Stimulated activated effector memory CD8-positive, alpha-beta T cell treated with anti-CD3 and anti-CD28 coated beads, Interleukin-12 subunit alpha, Interleukin-12 subunit beta, amount 100 ng/mL, for 72 hours (primary cell): ENCODE measurements at regions not wholly inside any gene's neighbourhood (a gene's known extent, or its start where the extent isn't known, plus 50 kb on each side); places are given as distances from the start of the nearest gene placed in this dataset.

Experiments
- ATAC-seq: fragments of 150-1000 bp; cut with Tn5 transposase; 2 replicates; pipeline ENCODE4 v1.10.0; 2021
- DNase-seq, 2 donors: peaks; one replicate each; pipeline ENCODE4 v3.0.0; 2021 to 2022; ENCODE audit warnings: low spot score in 2 of 2
- H3K27ac Mint-ChIP-seq: one replicate; pipeline ENCODE4 v1.8.0; 2022; ENCODE audit warnings: mild to moderate bottlenecking, mixed read lengths
- H3K36me3 Mint-ChIP-seq: one replicate; pipeline ENCODE4 v1.8.0; 2022; ENCODE audit warnings: mild to moderate bottlenecking, mixed read lengths
- H3K4me1 Mint-ChIP-seq: one replicate; pipeline ENCODE4 v1.8.0; 2022; ENCODE audit warnings: mixed read lengths
- H3K4me3 Mint-ChIP-seq: one replicate; pipeline ENCODE4 v1.8.0; 2022; ENCODE audit warnings: mild to moderate bottlenecking, mixed read lengths
- H3K9me3 Mint-ChIP-seq: one replicate; pipeline ENCODE4 v1.8.0; 2022; ENCODE audit warnings: mixed read lengths

DNA sequence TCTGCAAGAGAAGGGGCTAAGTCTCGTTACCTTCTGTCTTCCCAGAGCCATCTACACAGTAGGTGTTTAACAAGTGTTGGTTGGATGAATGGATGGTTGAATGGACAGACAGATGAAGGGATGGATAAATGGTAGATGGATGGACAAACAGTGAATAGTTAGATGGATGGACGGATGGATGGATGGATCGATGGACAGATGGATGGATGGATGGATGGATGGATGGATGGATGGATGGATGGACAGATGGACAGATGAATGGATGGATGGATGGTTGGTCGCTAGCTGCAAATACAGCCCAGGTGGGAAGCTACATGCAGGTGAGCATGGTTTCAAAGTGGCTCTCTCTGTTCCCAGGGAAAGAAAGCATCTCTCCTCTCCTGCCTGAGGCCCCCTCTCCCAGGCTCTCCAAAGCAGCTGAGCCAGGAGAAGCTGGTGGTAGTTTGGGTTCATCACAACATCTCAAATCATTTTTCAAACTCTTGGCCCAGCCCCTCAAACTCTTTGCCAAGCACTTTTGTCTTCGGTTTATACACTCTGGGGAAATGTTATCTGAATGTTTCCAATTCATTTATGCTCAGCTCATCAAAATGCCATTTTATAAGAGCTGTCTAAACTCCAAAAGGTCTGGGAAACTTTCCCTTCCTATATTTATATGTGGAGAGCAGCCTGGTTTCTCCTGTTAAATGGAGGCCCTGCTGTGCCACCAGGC, 192.7 kb downstream of the ANAPC1 start:
- H3K27ac Mint-ChIP-seq, result no peak overlapping the region
- DNase-seq, result no peak
- H3K4me3 Mint-ChIP-seq, result no peak overlapping the region
- H3K4me1 Mint-ChIP-seq, result no peaks in the 10 kb centered on the region
- H3K36me3 Mint-ChIP-seq, result no peaks in the 10 kb centered on the region
- no peak for ATAC-seq
- H3K9me3 Mint-ChIP-seq, result no peaks in the 10 kb centered on the region

GRCh38 chr2:111692311-111692710, 191.7 kb downstream of the ANAPC1 start:
- DNase-seq (no peak), ATAC-seq (no peak)
- no peaks in the 10 kb centered on the region for H3K9me3 Mint-ChIP-seq
- H3K4me3 Mint-ChIP-seq, result no peak overlapping the region
- H3K27ac Mint-ChIP-seq, result no peak overlapping the region
- no peaks in the 10 kb centered on the region for H3K4me1 Mint-ChIP-seq
- no peaks in the 10 kb centered on the region for H3K36me3 Mint-ChIP-seq

GRCh38 chr2:111694700-111695101, 189.3 kb downstream of the ANAPC1 start:
- no peak overlapping the region for H3K27ac Mint-ChIP-seq
- no peak for DNase-seq

GRCh38 chr2:111695441-111696007, 188.5 kb downstream of the ANAPC1 start:
- DNase-seq (no peak), ATAC-seq (no peak)
- H3K4me3 Mint-ChIP-seq, result no peak overlapping the region
- no peaks in the 10 kb centered on the region for H3K9me3 Mint-ChIP-seq
- H3K27ac Mint-ChIP-seq, result no peak overlapping the region
- H3K36me3 Mint-ChIP-seq, result peaks cover 6% of the 10 kb centered on the region
- peaks cover 12% of the 10 kb centered on the region for H3K4me1 Mint-ChIP-seq

More at GRCh38 chr2:111694700-111695101, 189.3 kb downstream of the ANAPC1 start:
- Mint-ChIP-seq H3K4me1 (peaks cover 12% of the 10 kb centered on the region), H3K36me3 (peaks cover 6% of the 10 kb centered on the region), H3K4me3 (no peak overlapping the region), H3K9me3 (no peaks in the 10 kb centered on the region)
- no peak for ATAC-seq

- no peak overlapping the region for H3K27ac Mint-ChIP-seq
- ATAC-seq (no peak), DNase-seq (no peak)
- no peaks in the 10 kb centered on the region for H3K9me3 Mint-ChIP-seq
- no peak overlapping the region for H3K4me3 Mint-ChIP-seq
- peaks cover 13% of the 10 kb centered on the region for H3K4me1 Mint-ChIP-seq
- H3K36me3 Mint-ChIP-seq, result peaks cover 6% of the 10 kb centered on the region
These were observed 187.8 kb downstream of the ANAPC1 start for GRCh38 chr2:111696226-111696625.

DNA sequence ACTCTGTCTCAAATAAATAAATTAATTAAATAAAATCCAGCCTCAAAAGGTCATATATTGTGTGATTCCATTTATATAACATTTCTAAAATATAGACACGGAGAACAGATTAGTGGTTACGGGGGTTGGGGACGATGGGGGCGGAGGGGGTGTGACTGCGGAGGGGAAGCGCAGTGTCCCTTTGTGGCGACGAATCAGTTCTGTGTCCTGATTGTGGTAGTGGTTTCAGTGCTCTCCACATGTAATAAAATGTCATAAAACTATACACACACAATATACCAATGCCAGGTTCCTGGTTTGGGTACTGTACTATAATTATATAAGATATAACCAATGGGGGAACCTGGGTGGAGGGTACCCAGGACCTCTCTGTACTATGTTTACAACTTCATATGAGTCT, 186.4 kb downstream of the ANAPC1 start:
- no peak for DNase-seq
- no peak for ATAC-seq

GRCh38 chr2:111698089-111698488, 185.9 kb downstream of the ANAPC1 start:
- Mint-ChIP-seq H3K27ac (no peak overlapping the region), H3K9me3 (no peaks in the 10 kb centered on the region), H3K36me3 (peaks cover 6% of the 10 kb centered on the region), H3K4me1 (peaks cover 29% of the 10 kb centered on the region), H3K4me3 (no peak overlapping the region)
- no peak for DNase-seq
- ATAC-seq, result no peak

More for the DNA sequence above, 186.4 kb downstream of the ANAPC1 start:
- Mint-ChIP-seq H3K4me3 (no peak overlapping the region), H3K36me3 (peaks cover 6% of the 10 kb centered on the region), H3K9me3 (no peaks in the 10 kb centered on the region), H3K4me1 (peaks cover 26% of the 10 kb centered on the region), H3K27ac (no peak overlapping the region)

- Mint-ChIP-seq H3K4me3 (peak overlapping the region; percentile 55), H3K9me3 (no peaks in the 10 kb centered on the region), H3K36me3 (peaks cover 6% of the 10 kb centered on the region), H3K27ac (peak overlapping the region; percentile 53), H3K4me1 (peaks cover 29% of the 10 kb centered on the region)
- ATAC-seq (peak; percentile 96), DNase-seq (peak; percentile 38 to 82)
These were observed 185.0 kb downstream of the ANAPC1 start for GRCh38 chr2:111698743-111699554.

- no peak for DNase-seq
- H3K9me3 Mint-ChIP-seq, result no peaks in the 10 kb centered on the region
- peaks cover 43% of the 10 kb centered on the region for H3K4me1 Mint-ChIP-seq
- no peak for ATAC-seq
- H3K36me3 Mint-ChIP-seq, result peaks cover 6% of the 10 kb centered on the region
- H3K4me3 Mint-ChIP-seq, result no peak overlapping the region
- no peak overlapping the region for H3K27ac Mint-ChIP-seq
These were observed 182.7 kb downstream of the ANAPC1 start for GRCh38 chr2:111701266-111701665.

DNA sequence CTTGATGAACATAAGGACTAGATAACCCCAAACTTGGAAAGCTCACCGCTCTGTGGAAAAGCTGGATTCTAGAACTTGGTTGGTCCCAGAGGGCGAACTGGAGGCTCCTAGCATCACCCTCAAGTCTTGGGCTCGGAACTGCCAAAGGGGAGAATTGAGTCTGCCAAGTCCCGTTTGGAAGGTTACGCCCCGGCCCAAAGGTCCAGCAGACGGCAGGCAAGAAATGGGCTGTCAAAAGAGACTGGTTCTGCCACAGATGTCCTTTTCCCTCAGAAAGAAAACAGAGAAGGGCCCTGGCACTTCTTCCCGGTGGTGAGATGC, 182.2 kb downstream of the ANAPC1 start:
- no peaks in the 10 kb centered on the region for H3K9me3 Mint-ChIP-seq
- H3K27ac Mint-ChIP-seq, result no peak overlapping the region
- H3K4me3 Mint-ChIP-seq, result no peak overlapping the region
- peaks cover 48% of the 10 kb centered on the region for H3K4me1 Mint-ChIP-seq
- no peak for ATAC-seq
- H3K36me3 Mint-ChIP-seq, result peaks cover 6% of the 10 kb centered on the region
- DNase-seq, result no peak

GRCh38 chr2:111702119-111702803, 181.7 kb downstream of the ANAPC1 start:
- Mint-ChIP-seq H3K36me3 (peaks cover 6% of the 10 kb centered on the region), H3K4me3 (no peak overlapping the region), H3K4me1 (peaks cover 51% of the 10 kb centered on the region), H3K9me3 (no peaks in the 10 kb centered on the region), H3K27ac (no peak overlapping the region)
- DNase-seq (peak in 1 of 2 donors; percentile 78), ATAC-seq (no peak)

- H3K36me3 Mint-ChIP-seq, result peaks cover 6% of the 10 kb centered on the region
- peaks cover 51% of the 10 kb centered on the region for H3K4me1 Mint-ChIP-seq
- no peak overlapping the region for H3K27ac Mint-ChIP-seq
These were observed 181.2 kb downstream of the ANAPC1 start for GRCh38 chr2:111702804-111703196.

GRCh38 chr2:111703759-111704158, 180.2 kb downstream of the ANAPC1 start:
- Mint-ChIP-seq H3K36me3 (peaks cover 5% of the 10 kb centered on the region), H3K4me1 (peaks cover 52% of the 10 kb centered on the region), H3K27ac (no peak overlapping the region), H3K9me3 (no peaks in the 10 kb centered on the region), H3K4me3 (no peak overlapping the region)
- ATAC-seq (no peak), DNase-seq (no peak)

More at GRCh38 chr2:111702804-111703196, 181.2 kb downstream of the ANAPC1 start:
- ATAC-seq (no peak), DNase-seq (no peak)
- Mint-ChIP-seq H3K4me3 (no peak overlapping the region), H3K9me3 (no peaks in the 10 kb centered on the region)

GRCh38 chr2:111704246-111704645, 179.7 kb downstream of the ANAPC1 start:
- Mint-ChIP-seq H3K4me1 (peaks cover 48% of the 10 kb centered on the region), H3K9me3 (no peaks in the 10 kb centered on the region), H3K4me3 (no peak overlapping the region), H3K27ac (no peak overlapping the region), H3K36me3 (no peaks in the 10 kb centered on the region)
- ATAC-seq (peak; percentile 42), DNase-seq (no peak)

DNA sequence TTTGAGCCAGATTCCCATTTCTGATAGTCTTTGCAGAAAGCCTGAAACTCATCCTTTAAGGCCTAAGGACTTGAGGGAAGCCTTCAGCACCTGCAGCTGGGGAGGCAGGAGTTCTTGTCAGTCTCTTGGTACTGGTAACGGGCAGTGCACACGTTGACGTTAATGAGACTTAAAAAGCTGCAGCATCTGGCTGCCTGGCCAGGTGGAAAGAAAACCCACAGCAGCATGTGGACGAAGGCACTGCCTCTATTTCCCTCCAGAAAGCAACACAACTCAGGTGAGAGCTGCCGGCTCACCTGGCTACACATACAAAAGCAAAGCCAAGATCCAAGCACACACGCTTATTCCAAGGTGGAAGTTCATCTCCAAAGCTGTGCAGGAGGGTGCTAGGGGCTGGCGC, 178.8 kb downstream of the ANAPC1 start:
- ATAC-seq (no peak), DNase-seq (no peak)
- H3K4me3 Mint-ChIP-seq, result peak overlapping the region; percentile 45
- H3K4me1 Mint-ChIP-seq, result peaks cover 45% of the 10 kb centered on the region
- H3K9me3 Mint-ChIP-seq, result no peaks in the 10 kb centered on the region
- H3K27ac Mint-ChIP-seq, result peak overlapping the region; percentile 82
- no peaks in the 10 kb centered on the region for H3K36me3 Mint-ChIP-seq
